GM23338 (cell line): ENCODE measurements at regions not wholly inside any gene's neighbourhood (a gene's known extent, or its start where the extent isn't known, plus 50 kb on each side); places are given as distances from the start of the nearest gene placed in this dataset.
A peak's percentile ranks its signal among the peaks of the same experiment; 100 is the strongest.

Experiments used
- ATAC-seq: fragments of 200-7000 bp; cut with Tn5 transposase; 3 replicates; pipeline ENCODE4 v1.9.1; 2020
- DNase-seq: peaks from one replicate; pipeline ENCODE4 v3.0.0-alpha.2; 2015; ENCODE audit warnings: low spot score
- H2AFZ ChIP-seq: fragments of 200-600 bp; sonication (generic); 2 replicates; pipeline ENCODE4 v1.8.0; 2016; ENCODE audit warnings: antibody characterized with exemption, mild to moderate bottlenecking, moderate library complexity
- H3F3A ChIP-seq: fragments of 200-600 bp; sonication (generic); replicated peaks from 2 replicates; pipeline ENCODE4 v1.8.0; 2017; ENCODE audit warnings: antibody characterized with exemption, mixed run types, low read depth
- H3K27ac ChIP-seq: fragments of 200-600 bp; sonication (generic); 2 replicates; pipeline ENCODE4 v1.6.1; 2016; ENCODE audit warnings: low read depth
- H3K27me3 ChIP-seq: fragments of 200-600 bp; sonication (generic); 2 replicates; pipeline ENCODE4 v1.8.0; 2016; ENCODE audit warnings: mild to moderate bottlenecking, mixed run types, moderate library complexity; ENCODE audit not compliant: insufficient read depth
- H3K36me3 ChIP-seq: fragments of 200-600 bp; sonication (generic); 2 replicates; pipeline ENCODE4 v1.8.0; 2016; ENCODE audit warnings: mild to moderate bottlenecking; ENCODE audit not compliant: insufficient read depth
- H3K4me1 ChIP-seq: fragments of 200-600 bp; sonication (generic); 2 replicates; pipeline ENCODE4 v1.8.0; 2016; ENCODE audit warnings: mild to moderate bottlenecking, moderate library complexity; ENCODE audit not compliant: insufficient read depth
- H3K4me2 ChIP-seq: fragments of 200-600 bp; sonication (generic); 2 replicates; pipeline ENCODE4 v1.7.1; 2017; ENCODE audit warnings: mixed run types
- H3K4me3 ChIP-seq: fragments of 200-600 bp; sonication (generic); 2 replicates; pipeline ENCODE4 v1.6.1; 2016; ENCODE audit warnings: mixed run types
- H3K79me2 ChIP-seq: fragments of 200-600 bp; sonication (generic); replicated peaks from 2 replicates; pipeline ENCODE4 v1.8.0; 2017; ENCODE audit warnings: mild to moderate bottlenecking; ENCODE audit not compliant: insufficient read depth
- H3K9me2 ChIP-seq: fragments of 200-600 bp; sonication (generic); 2 replicates; pipeline ENCODE4 v1.8.0; 2017; ENCODE audit not compliant: insufficient read depth
- H4K20me1 ChIP-seq: fragments of 200-600 bp; sonication (generic); replicated peaks from 2 replicates; pipeline ENCODE4 v1.8.0; 2017; ENCODE audit warnings: mild to moderate bottlenecking; ENCODE audit not compliant: insufficient read depth
- H3K27ac Mint-ChIP-seq: 2 replicates; pipeline ENCODE4 v1.8.0; 2020; ENCODE audit warnings: inconsistent platforms, mild to moderate bottlenecking, moderate library complexity, mixed read lengths
- H3K27me3 Mint-ChIP-seq: 3 replicates; pipeline ENCODE4 v1.8.0; 2022; ENCODE audit warnings: low read depth, mild to moderate bottlenecking, moderate library complexity, mixed read lengths, inconsistent platforms; ENCODE audit not compliant: insufficient read depth, poor library complexity
- H3K36me3 Mint-ChIP-seq: 3 replicates; pipeline ENCODE4 v1.8.0; 2021; ENCODE audit warnings: low read depth, mild to moderate bottlenecking, inconsistent platforms, moderate library complexity, mixed read lengths
- H3K4me1 Mint-ChIP-seq: 3 replicates; pipeline ENCODE4 v1.8.0; 2020; ENCODE audit warnings: mild to moderate bottlenecking, inconsistent platforms, mixed read lengths
- H3K4me3 Mint-ChIP-seq: 3 replicates; pipeline ENCODE4 v1.8.0; 2021; ENCODE audit warnings: moderate library complexity, mild to moderate bottlenecking, inconsistent platforms, mixed read lengths
- H3K9me3 Mint-ChIP-seq: 3 replicates; pipeline ENCODE4 v1.8.0; 2020; ENCODE audit warnings: moderate library complexity, mild to moderate bottlenecking, inconsistent platforms, mixed read lengths
- CREB1 ChIP-seq: fragments of 250-450 bp; sonication (Bioruptor Pico); IDR thresholded peaks from 2 replicates; pipeline ENCODE4 v1.5.0; 2020; ENCODE audit warnings: low read depth, mild to moderate bottlenecking, moderate library complexity
- EZH2 ChIP-seq: fragments of 200-600 bp; sonication (generic); IDR thresholded peaks from one replicate; pipeline ENCODE4 v1.8.0; 2017; ENCODE audit warnings: antibody characterized with exemption, mild to moderate bottlenecking, low read depth; ENCODE audit not compliant: unreplicated experiment
- NANOG ChIP-seq: IDR thresholded peaks from 2 replicates; pipeline ENCODE4 v1.6.1; 2016; ENCODE audit warnings: antibody characterized with exemption, borderline replicate concordance
- POLR2AphosphoS5 ChIP-seq: IDR thresholded peaks from 2 replicates; pipeline ENCODE4 v1.6.1; 2016; ENCODE audit warnings: antibody characterized with exemption, low read depth
- ZNF331 ChIP-seq: fragments of 250-450 bp; sonication (Bioruptor Pico); IDR thresholded peaks from 2 replicates; pipeline ENCODE4 v1.5.0; 2020; ENCODE audit warnings: low read depth, mild to moderate bottlenecking, moderate library complexity
- TF ChIP-seq, protein P1 (sequence below): IDR thresholded peaks from 2 replicates; pipeline ENCODE4 v1.6.1; 2016; ENCODE audit warnings: antibody characterized with exemption
- TF ChIP-seq, protein P2 (sequence below), 2 experiments: fragments of 200-600 bp in 1 of 2; sonication (generic) in 1 of 2; conservative IDR thresholded peaks; 2 replicates each; pipeline versions ENCODE4 v1.5.1 to v1.6.1; 2016 to 2017; ENCODE audit warnings: antibody characterized with exemption in 2 of 2, low read depth in 2 of 2, mild to moderate bottlenecking in 2 of 2, moderate library complexity in 1 of 2
- TF ChIP-seq, protein P3 (sequence below): IDR thresholded peaks from one replicate; pipeline ENCODE4 v1.6.1; 2018; ENCODE audit warnings: antibody characterized with exemption; ENCODE audit not compliant: unreplicated experiment

DNA sequence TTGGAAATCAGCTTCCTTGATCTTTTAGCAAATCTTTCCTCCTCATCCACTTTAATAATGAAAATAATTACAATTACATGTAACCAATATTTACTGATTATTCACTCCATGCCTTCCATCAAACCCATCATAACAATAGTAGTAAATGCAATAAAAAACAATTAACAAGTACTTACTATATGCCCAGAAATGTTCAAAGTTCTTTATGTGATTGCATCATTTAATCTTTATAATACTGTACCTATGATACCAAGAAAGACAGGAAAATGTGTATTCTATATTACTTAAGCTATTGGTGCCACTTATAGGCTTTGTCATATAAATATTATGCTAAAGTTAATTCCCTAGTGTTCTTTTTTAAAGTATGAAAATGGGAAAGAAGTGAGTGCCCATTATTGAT, 210.2 kb upstream of the PKDCC start:
- peaks cover 2% of the 10 kb centered on the region for H3K27me3 Mint-ChIP-seq
- H3K4me2 ChIP-seq = no peak overlapping the region
- DNase-seq (no peak), ATAC-seq (no peak)
- no peak overlapping the region for H3K27ac ChIP-seq
- peaks cover 6% of the 10 kb centered on the region for H3K4me1 ChIP-seq
- H3K79me2 ChIP-seq = no peaks in the 10 kb centered on the region
- no peaks in the 10 kb centered on the region for H3K36me3 Mint-ChIP-seq
- no peak overlapping the region for H3K4me3 ChIP-seq
- no peak overlapping the region for H2AFZ ChIP-seq
- H3K27ac Mint-ChIP-seq = no peak overlapping the region
- no peaks in the 10 kb centered on the region for H3K36me3 ChIP-seq
- TF ChIP-seq, protein P1, sequence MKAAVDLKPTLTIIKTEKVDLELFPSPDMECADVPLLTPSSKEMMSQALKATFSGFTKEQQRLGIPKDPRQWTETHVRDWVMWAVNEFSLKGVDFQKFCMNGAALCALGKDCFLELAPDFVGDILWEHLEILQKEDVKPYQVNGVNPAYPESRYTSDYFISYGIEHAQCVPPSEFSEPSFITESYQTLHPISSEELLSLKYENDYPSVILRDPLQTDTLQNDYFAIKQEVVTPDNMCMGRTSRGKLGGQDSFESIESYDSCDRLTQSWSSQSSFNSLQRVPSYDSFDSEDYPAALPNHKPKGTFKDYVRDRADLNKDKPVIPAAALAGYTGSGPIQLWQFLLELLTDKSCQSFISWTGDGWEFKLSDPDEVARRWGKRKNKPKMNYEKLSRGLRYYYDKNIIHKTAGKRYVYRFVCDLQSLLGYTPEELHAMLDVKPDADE = no peak
- no peak for TF ChIP-seq NANOG
- TF ChIP-seq, protein P2, sequence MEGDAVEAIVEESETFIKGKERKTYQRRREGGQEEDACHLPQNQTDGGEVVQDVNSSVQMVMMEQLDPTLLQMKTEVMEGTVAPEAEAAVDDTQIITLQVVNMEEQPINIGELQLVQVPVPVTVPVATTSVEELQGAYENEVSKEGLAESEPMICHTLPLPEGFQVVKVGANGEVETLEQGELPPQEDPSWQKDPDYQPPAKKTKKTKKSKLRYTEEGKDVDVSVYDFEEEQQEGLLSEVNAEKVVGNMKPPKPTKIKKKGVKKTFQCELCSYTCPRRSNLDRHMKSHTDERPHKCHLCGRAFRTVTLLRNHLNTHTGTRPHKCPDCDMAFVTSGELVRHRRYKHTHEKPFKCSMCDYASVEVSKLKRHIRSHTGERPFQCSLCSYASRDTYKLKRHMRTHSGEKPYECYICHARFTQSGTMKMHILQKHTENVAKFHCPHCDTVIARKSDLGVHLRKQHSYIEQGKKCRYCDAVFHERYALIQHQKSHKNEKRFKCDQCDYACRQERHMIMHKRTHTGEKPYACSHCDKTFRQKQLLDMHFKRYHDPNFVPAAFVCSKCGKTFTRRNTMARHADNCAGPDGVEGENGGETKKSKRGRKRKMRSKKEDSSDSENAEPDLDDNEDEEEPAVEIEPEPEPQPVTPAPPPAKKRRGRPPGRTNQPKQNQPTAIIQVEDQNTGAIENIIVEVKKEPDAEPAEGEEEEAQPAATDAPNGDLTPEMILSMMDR (conservative IDR thresholded peaks at IDR 0.05; ENCODE audit: low read depth in 2 of 2) = no peak
- TF ChIP-seq, protein P3, sequence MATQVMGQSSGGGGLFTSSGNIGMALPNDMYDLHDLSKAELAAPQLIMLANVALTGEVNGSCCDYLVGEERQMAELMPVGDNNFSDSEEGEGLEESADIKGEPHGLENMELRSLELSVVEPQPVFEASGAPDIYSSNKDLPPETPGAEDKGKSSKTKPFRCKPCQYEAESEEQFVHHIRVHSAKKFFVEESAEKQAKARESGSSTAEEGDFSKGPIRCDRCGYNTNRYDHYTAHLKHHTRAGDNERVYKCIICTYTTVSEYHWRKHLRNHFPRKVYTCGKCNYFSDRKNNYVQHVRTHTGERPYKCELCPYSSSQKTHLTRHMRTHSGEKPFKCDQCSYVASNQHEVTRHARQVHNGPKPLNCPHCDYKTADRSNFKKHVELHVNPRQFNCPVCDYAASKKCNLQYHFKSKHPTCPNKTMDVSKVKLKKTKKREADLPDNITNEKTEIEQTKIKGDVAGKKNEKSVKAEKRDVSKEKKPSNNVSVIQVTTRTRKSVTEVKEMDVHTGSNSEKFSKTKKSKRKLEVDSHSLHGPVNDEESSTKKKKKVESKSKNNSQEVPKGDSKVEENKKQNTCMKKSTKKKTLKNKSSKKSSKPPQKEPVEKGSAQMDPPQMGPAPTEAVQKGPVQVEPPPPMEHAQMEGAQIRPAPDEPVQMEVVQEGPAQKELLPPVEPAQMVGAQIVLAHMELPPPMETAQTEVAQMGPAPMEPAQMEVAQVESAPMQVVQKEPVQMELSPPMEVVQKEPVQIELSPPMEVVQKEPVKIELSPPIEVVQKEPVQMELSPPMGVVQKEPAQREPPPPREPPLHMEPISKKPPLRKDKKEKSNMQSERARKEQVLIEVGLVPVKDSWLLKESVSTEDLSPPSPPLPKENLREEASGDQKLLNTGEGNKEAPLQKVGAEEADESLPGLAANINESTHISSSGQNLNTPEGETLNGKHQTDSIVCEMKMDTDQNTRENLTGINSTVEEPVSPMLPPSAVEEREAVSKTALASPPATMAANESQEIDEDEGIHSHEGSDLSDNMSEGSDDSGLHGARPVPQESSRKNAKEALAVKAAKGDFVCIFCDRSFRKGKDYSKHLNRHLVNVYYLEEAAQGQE = no peak
- no peaks in the 10 kb centered on the region for H3K9me3 Mint-ChIP-seq
- no peaks in the 10 kb centered on the region for H3K4me1 Mint-ChIP-seq
- no peaks in the 10 kb centered on the region for H3K9me2 ChIP-seq
- 0 out of 2 replicates have a peak, but pooled peaks cover 6% of the 10 kb centered on the region for H3K27me3 ChIP-seq
- no peaks in the 10 kb centered on the region; the same call in 1 of the 2 replicates for H3F3A ChIP-seq
- no peak overlapping the region for H3K4me3 Mint-ChIP-seq
- no peaks in the 10 kb centered on the region; the same call in 1 of the 2 replicates for H4K20me1 ChIP-seq

DNA sequence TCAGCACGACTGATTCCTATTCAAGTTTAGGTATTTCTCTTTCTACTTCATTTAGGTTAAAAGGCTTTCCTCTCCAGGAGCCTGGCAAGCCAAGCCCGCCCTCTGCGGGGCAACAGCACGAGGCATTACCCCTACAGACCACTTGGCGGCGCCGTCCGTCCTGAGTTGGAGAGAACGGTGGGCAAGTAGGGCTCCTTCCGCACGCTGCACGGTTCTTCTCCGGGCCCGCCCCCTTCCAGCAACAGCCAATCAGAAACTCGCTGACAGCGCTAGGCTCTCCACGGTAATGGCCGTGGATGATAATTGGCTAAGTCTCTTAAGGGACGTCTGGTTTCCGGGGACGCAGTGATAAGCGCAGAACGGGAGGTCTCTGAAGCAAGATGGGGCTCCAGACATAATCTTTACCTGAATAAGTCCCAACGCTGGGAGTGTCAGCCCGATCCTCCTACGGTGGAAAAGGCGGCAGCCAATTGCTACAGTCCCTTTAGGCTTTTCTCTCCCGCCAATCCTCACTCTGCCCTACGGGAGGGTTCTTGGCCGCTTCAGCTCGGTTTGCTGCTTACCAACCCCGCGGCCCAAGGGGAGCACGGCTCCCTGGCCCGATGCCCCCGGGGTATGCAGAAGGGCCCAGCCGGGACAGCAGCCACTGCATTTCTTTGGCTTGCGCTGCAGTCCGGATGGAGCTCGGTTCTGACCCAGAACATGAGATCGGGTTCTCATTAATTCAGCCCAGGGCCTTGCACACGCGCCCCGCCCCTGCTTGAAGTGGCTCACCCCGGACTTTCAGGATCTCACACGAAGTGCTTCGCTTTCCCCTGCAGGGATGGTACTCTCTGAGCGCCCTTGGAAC, 206.9 kb upstream of the PKDCC start:
- Histone ChIP-seq H3K27me3 (peaks cover 13% of the 10 kb centered on the region; the same call in 1 of the 2 replicates), H3K4me1 (peaks cover 6% of the 10 kb centered on the region), H3K79me2 (no peaks in the 10 kb centered on the region), H3K27ac (0 out of 2 replicates have a peak overlapping the region, but pooled peaks have one; percentile 21), H3K4me3 (peak overlapping the region; percentile 76), H3F3A (no peaks in the 10 kb centered on the region; the same call in 1 of the 2 replicates), H2AFZ (peak overlapping the region; percentile 93), H3K9me2 (no peaks in the 10 kb centered on the region), H3K4me2 (peak overlapping the region; percentile 82), H4K20me1 (no peaks in the 10 kb centered on the region), H3K36me3 (no peaks in the 10 kb centered on the region)
- H3K27me3 Mint-ChIP-seq = peaks cover 2% of the 10 kb centered on the region
- H3K4me3 Mint-ChIP-seq = peak overlapping the region; percentile 94
- peak; percentile 99 for ATAC-seq
- no peaks in the 10 kb centered on the region for H3K36me3 Mint-ChIP-seq
- DNase-seq = peak; percentile 98
- no peaks in the 10 kb centered on the region for H3K9me3 Mint-ChIP-seq
- H3K27ac Mint-ChIP-seq = peak overlapping the region; percentile 72
- no peaks in the 10 kb centered on the region for H3K4me1 Mint-ChIP-seq
- TF ChIP-seq, protein P3 = peak; percentile 51
- TF ChIP-seq, protein P2 (conservative IDR thresholded peaks at IDR 0.05; ENCODE audit: low read depth in 2 of 2) = peak; percentile 98 to 99
- TF ChIP-seq CREB1 (CRISPR knock-in tag) = peak; percentile 66
- TF ChIP-seq EZH2 = no peak
- TF ChIP-seq ZNF331 (CRISPR knock-in tag) = no peak
- peak; percentile 76 for TF ChIP-seq POLR2AphosphoS5
